HG03280 (cell line): ENCODE measurements at regions not wholly inside any gene's neighbourhood (a gene's known extent, or its start where the extent isn't known, plus 50 kb on each side); places are given as distances from the start of the nearest gene placed in this dataset.
"Not testable (repeated sequence)": the region's sequence is repeated elsewhere in the genome, so short reads cannot be mapped to it uniquely, and the experiment has no call there.

ENCODE experiments used
- ATAC-seq: cut with Tn5 transposase; IDR thresholded peaks from one replicate; pipeline ENCODE4 v1.9.1; 2021; ENCODE audit warnings: mild to moderate bottlenecking, moderate library complexity; ENCODE audit not compliant: unreplicated experiment

GRCh38 chr6:122859676-122860075 is 70.6 kb downstream of the SMPDL3A start:
- no peak for ATAC-seq

DNA sequence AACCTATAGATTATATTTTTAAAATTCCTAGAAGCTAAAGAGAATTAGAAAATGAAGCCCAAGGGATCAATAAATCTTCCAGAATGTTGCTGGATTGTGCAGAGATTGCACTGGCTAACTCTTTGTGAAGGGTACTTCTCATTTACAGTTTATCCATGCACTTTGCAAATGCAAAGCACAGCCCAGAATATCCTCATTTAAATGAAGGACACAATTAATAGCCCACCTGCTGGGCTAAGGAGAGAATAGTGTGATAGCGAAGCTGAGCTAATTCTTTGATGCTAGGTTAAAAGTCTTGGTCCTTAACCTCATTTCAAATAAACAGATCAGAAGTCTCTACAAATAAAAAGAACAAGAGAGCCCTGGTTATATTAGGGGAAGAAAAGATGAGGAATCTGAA is 72.5 kb downstream of the SMPDL3A start:
- no peak for ATAC-seq

DNA sequence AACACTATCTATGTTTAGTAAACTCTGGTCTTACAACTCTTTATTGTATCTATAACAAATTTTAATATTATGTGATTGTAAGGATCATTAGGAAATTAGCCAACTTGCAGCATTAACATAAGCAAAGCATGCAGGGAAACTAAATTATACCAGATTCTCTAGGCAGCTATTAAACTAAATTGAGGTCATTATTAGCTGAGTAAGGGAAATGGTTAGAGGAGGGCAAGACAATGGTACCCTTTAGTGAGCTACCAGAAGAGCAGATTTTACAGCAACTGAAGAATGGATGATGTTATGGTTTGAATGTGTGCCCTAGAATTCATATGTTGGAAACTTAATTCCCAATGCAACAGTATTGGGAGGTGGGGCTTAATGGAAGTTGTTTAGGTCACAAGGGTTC is 79.1 kb downstream of the SMPDL3A start:
- no peak for ATAC-seq

DNA sequence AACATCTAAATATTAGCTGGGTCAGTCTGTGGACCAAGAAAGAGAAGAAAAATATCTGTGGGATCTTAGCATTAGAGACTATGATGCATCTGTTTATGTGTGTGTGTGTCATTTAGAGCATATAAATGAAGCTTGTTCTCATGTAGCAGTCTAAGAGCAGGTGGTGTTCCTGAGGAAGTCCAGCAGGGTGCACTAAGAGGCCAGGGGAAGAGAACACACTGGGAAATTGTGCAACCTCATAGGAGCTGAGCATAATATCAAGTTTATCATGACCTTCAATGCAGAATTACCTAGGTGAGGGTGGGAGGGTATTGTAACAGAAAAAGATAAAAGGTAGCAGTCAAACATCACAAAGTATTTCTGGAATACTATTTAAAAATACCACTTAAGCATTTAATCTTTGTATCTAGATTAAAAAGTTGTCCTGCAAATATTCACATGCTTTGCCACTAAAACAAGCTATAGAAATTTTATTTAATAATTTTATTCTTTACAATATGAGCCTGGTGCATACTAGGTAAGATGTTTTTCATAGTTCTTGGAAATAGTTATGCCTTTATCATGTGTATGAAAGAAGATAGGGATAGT is 80.5 kb downstream of the SMPDL3A start:
- ATAC-seq: peak; percentile 75

DNA sequence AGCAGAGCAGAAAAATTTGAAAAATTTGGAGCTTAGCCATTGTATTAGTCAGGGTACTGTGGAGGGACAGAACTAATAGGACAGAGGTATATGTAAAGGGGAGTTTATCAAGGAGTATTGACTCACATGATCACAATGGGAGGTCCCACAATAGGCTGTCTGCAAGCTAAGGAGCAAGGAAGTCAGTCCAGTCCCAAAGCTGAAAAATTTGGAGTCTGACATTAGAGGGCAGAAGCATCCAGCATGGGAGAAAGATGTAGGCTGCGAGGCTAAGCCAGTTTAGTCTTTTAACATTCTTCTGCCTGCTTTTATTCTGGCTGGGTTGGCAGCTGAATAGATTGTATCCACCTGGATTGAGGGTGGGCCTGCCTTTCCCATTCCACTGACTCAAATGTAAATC is 82.0 kb downstream of the SMPDL3A start:
- ATAC-seq: no peak

DNA sequence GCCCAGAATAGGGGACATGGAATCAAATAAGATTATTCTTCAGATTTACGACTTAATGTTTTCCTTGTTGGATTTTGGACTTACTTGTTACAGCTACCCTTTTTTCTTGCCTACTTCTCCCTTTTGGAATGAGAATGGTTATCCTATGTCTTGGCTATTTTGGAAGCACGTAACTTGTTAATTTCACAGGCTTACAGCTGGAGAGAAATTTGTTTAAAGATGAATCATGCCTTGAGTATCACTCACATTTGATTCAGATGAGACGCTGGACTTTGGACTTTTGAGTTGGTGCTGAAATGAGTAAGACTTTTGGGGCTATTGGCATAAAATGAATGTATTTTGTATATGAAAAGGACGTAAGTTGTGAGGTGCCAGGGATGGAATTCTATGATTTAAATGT is 83.3 kb downstream of the SMPDL3A start:
- no peak for ATAC-seq

GRCh38 chr6:122877302-122877701 is 88.2 kb downstream of the SMPDL3A start:
- no peak for ATAC-seq

DNA sequence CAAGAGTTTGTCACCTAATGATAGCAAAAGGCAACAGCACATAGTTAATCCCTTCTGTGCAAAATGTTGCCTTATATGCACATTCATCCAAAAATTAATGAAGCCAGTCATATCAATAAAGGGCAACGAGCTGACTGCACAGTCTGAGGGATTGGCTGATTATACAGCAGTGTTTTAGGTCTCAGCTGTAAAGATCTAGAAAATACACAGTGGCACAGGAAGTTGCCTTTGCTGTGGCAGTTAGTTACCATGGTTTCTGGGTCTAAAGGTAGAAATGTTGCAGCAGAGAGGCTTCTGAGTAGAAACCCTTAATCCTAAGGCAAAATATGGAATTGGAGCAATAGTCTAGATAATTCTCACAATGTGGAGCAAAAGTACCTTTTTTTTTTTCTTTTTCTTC is 89.7 kb downstream of the SMPDL3A start:
- ATAC-seq: no peak

DNA sequence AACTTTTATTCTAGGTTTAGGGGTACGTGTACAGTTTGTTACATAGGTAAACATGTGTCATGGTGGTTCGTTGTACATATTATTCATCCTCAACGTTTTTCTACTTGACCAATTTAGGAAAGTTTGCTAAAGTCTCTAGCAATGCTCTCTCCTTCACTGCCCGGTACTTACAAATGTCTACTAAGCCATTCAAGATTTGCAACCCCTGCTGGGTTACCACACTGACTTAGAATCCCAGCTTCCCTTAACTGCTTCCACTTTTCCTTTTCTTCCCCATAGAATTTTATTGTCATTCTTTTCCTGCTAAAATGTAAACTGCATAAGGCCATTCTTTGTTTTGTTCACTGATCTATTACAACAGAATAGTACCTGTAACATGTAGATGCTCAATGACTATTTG is 97.4 kb downstream of the SMPDL3A start:
- ATAC-seq: no peak

GRCh38 chr6:122887941-122888340 is 98.9 kb downstream of the SMPDL3A start:
- no peak for ATAC-seq

- not testable (repeated sequence) for ATAC-seq
Measured at GRCh38 chr6:122888680-122889079, 99.6 kb downstream of the SMPDL3A start.

GRCh38 chr6:122890250-122890649 is 101.2 kb downstream of the SMPDL3A start:
- no peak for ATAC-seq

DNA sequence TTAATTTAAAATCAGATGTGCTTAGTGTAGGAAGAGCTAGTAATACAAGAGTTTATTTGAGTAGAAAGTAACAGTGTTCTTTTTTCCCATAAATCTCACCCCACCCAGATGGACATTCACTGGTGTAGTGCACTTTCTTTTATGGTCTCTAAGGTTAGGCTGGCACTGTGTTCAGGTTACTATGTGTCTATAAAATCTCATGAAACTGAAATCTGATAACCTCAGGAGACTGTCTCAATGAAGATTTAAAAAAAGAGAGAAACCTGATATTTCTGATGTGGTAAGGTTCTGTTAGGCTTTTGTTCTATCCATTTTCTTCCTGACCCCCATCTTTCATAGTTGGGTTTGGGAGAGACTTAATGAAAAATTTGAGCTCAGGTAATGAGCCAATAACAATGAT is 101.2 kb upstream of the CLVS2 start:
- no peak for ATAC-seq

DNA sequence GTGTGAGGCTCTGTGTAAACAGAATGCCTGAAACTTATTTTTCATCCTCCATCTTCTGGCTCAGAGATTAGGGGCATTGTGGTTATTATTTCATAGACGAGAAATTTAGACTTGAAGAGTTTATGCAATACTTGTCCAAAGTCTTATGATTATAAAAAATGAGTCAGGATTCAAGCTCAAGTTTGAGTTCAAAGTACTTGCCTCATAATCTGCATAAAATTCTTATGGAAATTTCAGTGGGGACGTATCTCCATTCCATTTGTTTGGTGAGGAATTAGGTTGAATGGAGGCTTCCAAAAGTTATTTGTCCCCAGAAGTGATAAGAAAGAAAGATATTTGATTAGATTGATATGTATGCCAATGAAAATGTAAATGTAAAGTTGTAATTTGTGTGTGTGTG is 93.7 kb upstream of the CLVS2 start:
- ATAC-seq: no peak

DNA sequence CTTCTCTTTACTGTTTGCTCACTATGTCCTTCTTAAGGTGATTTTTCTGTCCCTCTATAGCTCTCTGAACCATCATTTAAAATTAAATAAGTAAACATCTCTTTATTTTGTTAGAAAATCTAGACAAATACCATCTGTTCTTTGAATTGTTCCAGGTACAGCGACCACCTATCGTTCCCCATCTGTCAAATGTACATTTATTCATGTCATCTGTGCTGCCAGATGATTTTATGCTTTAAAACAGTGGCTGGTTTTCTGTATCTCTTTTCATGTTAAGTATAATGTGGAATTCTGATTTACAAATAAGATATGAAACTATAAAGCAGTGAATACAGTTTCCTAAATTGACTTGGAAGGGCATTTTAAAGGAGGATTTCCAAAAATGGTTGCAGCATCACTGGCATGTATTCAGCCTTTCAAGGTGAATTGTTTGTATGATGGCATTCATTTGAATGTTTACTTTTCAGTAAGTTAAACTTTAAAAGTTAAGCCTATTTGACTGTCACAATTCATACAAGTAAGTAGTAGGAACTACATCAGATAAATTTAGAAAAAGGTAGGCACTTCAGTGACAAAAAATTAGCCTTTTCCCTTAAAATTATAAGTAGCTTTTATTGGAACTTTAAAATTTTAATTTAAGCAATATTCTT is 92.6 kb upstream of the CLVS2 start:
- ATAC-seq: no peak

DNA sequence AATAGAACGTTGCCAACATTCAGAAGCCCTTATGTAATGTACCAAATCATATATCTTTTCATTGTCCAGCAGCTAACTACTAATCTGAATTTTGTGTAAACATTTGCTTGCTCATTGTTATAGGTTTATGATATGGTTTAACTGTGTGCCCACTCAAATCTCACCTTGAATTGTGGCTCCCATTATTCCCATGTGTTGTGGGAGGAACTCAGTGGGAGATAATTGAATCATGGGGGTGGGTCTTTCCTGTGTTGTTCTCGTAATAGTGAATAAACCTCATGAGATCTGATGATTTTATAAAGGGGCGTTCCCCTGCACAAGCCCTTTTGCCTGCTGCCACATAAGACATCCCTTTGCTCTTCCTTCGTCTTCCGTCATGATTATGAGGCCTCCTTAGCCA is 91.9 kb upstream of the CLVS2 start:
- ATAC-seq: no peak

- no peak for ATAC-seq
Measured at GRCh38 chr6:122913558-122913957, 82.5 kb upstream of the CLVS2 start.

GRCh38 chr6:122918714-122919113 is 77.3 kb upstream of the CLVS2 start:
- ATAC-seq: no peak

GRCh38 chr6:122930252-122931180 is 65.5 kb upstream of the CLVS2 start:
- ATAC-seq: peak; percentile 75

DNA sequence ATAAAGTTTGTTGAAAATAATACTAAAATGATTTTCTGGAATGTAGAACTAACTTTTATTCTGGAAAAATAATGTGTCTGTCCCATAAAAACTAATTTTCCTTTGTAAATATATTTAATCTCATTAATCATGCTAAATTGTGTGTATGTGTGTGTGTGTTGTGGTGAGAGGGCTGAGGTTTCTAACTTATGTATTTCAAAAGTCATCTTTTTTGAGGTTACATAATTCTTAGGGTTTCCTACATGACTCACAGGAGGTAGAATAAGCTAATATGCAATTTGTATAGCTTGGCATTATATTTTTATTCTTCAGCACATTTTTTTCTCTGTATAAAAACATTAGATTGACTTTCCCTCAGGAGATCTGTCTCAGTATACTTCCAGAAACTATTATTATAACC is 64.1 kb upstream of the CLVS2 start:
- no peak for ATAC-seq

- not testable (repeated sequence) for ATAC-seq
Measured at GRCh38 chr6:122944936-122945335, 51.1 kb upstream of the CLVS2 start.
